Adrenal gland (tissue), 9 donors: ENCODE measurements at regions not wholly inside any gene's neighbourhood (a gene's known extent, or its start where the extent isn't known, plus 50 kb on each side); places are given as distances from the start of the nearest gene placed in this dataset.
"Not testable (repeated sequence)": the region's sequence is repeated elsewhere in the genome, so short reads cannot be mapped to it uniquely, and the experiment has no call there.

Source experiments
- DNase-seq, 7 donors: peaks; one replicate each; pipeline ENCODE4 v3.0.0-alpha.2; 2019 to 2020
- H3K27ac ChIP-seq, 5 donors: fragments of 200-600 bp; sonication (generic) in 4 of 5; 1 replicate in 3 of 5; 2 replicates in 2 of 5; pipeline versions ENCODE4 v1.5.1 to v1.8.0; 2016 to 2020; ENCODE audit warnings: mild to moderate bottlenecking in 1 of 5
- H3K27me3 ChIP-seq: fragments of 200-600 bp; 2 replicates; pipeline ENCODE4 v1.8.0; 2021
- H3K36me3 ChIP-seq, 2 donors: fragments of 200-600 bp; replicated peaks in 1 of 2; 1 replicate in 1 of 2; 2 replicates in 1 of 2; pipeline versions ENCODE4 v1.5.1 to v1.8.0; 2018 to 2022
- H3K4me1 ChIP-seq, 2 donors: fragments of 200-600 bp; replicated peaks in 1 of 2; 1 replicate in 1 of 2; 2 replicates in 1 of 2; pipeline versions ENCODE4 v1.5.1 to v1.8.0; 2018 to 2021
- H3K4me3 ChIP-seq, 4 donors: fragments of 200-600 bp; sonication (generic) in 3 of 4; one replicate each; pipeline ENCODE4 v1.5.1; 2016 to 2018
- H3K9me3 ChIP-seq, 3 donors: fragments of 200-600 bp; sonication (generic) in 1 of 3; replicated peaks in 1 of 3; 1 replicate in 2 of 3; 2 replicates in 1 of 3; pipeline versions ENCODE4 v1.5.1 to v1.8.0; 2016 to 2021
- CTCF ChIP-seq, 6 experiments: fragments of 450-650 bp in 4 of 6; fragments of 200-600 bp in 2 of 6; sonication (generic) in 1 of 6; IDR thresholded peaks; 1 replicate in 5 of 6; 2 replicates in 1 of 6; pipeline versions ENCODE4 v1.5.1 to v1.8.0; 2016 to 2021; ENCODE audit warnings: antibody characterized with exemption in 6 of 6, mild to moderate bottlenecking in 2 of 6, moderate library complexity in 1 of 6
- POLR2A ChIP-seq, 2 donors: fragments of 450-650 bp; IDR thresholded peaks; one replicate each; pipeline ENCODE4 v1.6.1; 2017; ENCODE audit warnings: antibody characterized with exemption in 2 of 2, mild to moderate bottlenecking in 2 of 2, moderate library complexity in 1 of 2
- WGBS, 4 donors: extraction: QIAGEN DNeasy Blood & Tissue Kit in 2 of 4; methylation state at CpG; one replicate each; pipeline versions ENCODE4 v1.1.5 to v1.1.7; 2013 to 2017; 5-methylcytosine and 5-hydroxymethylcytosine counted together
- intact Hi-C, 2 donors: fragments of 100-400 bp; cut with DNase I; formaldehyde crosslinking; loops; one replicate each; pipeline versions ENCODE4 v1.14.1 to v1.15.0; 2022 to 2023
- donor health status: healthy with polysubstance abuse.
- donor health status: Bipolar disorder and iron deficiency.
- donor health status: DM: yes; HTN: yes; CAD: no.
- donor health status: DM: no; HTN: no; CAD: no.
- donor health status: DM: no; HTN: no; CAD: no.

- Histone ChIP-seq H3K4me3 (no peak overlapping the region), H3K9me3 (peaks cover 0 to 6% (median 0%) of the 10 kb centered on the region in 3 donors), H3K4me1 (peaks cover 0 to 6% of the 10 kb centered on the region in 2 donors), H3K27me3 (no peaks in the 10 kb centered on the region), H3K36me3 (no peaks in the 10 kb centered on the region), H3K27ac (no peak overlapping the region)
- no peak for DNase-seq
- 94 to 100% (median 97%) methylated on average over 1 of the region's 1 CpG for WGBS, 4 donors
- no peak for TF ChIP-seq POLR2A (IDR thresholded peaks at IDR 0.05)
- intact Hi-C loops: no loop called here
Observed at GRCh38 chr13:90502153-90502552, 845.3 kb upstream of the MIR17HG start.

- Histone ChIP-seq H3K4me1 (peaks cover 0 to 6% of the 10 kb centered on the region in 2 donors), H3K27ac (no peak overlapping the region), H3K4me3 (no peak overlapping the region), H3K9me3 (peaks cover 0 to 6% (median 0%) of the 10 kb centered on the region in 3 donors), H3K27me3 (no peaks in the 10 kb centered on the region), H3K36me3 (no peaks in the 10 kb centered on the region)
- TF ChIP-seq POLR2A (IDR thresholded peaks at IDR 0.05) (no peak), CTCF (IDR thresholded peaks at IDR 0.05) (no peak)
- WGBS, 4 donors: 35 to 39% (median 36%) methylated on average over 2 of the region's 2 CpGs
- intact Hi-C loops: no loop called here
- DNase-seq: no peak
Observed at GRCh38 chr13:90502762-90503161, 844.7 kb upstream of the MIR17HG start.

DNA sequence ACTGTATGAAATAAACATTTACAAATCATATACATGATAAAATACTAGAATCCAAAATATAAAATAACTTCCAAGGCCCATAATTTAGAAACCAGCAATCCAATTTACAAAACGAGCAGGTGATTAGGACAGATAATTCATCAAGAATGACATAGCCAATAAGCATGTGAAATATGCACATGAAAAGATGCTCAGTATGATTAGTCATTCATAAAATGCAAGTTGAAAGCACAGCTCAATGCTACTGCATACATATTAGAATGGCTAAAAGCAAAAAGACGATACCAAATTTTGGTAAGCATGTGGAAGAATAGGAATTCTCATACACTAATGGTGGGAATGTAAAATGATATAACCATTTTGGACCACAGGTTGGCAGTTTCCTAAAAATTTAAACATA lies 837.2 kb upstream of the MIR17HG start:
- H3K27me3 ChIP-seq: no peaks in the 10 kb centered on the region
- H3K4me1 ChIP-seq: no peaks in the 10 kb centered on the region
- 66 to 84% (median 81%) methylated on average over 2 of the region's 2 CpGs for WGBS, 4 donors
- no peaks in the 10 kb centered on the region for H3K36me3 ChIP-seq
- H3K9me3 ChIP-seq: peaks cover 0 to 3% (median 0%) of the 10 kb centered on the region in 3 donors
- DNase-seq: no peak
- H3K27ac ChIP-seq: no peak overlapping the region
- no peak overlapping the region for H3K4me3 ChIP-seq
- intact Hi-C loops: no loop called here
- TF ChIP-seq CTCF (IDR thresholded peaks at IDR 0.05) (no peak), POLR2A (IDR thresholded peaks at IDR 0.05) (no peak)

- Histone ChIP-seq H3K27me3 (no peaks in the 10 kb centered on the region), H3K9me3 (no peaks in the 10 kb centered on the region), H3K4me3 (no peak overlapping the region), H3K27ac (no peak overlapping the region), H3K36me3 (no peaks in the 10 kb centered on the region), H3K4me1 (no peaks in the 10 kb centered on the region)
- WGBS, 4 donors: 52 to 71% (median 62%) methylated on average over 2 of the region's 2 CpGs
- intact Hi-C loops: no loop called here
- no peak for DNase-seq
- TF ChIP-seq POLR2A (IDR thresholded peaks at IDR 0.05): no peak
- TF ChIP-seq CTCF (IDR thresholded peaks at IDR 0.05): no peak
Observed at GRCh38 chr13:90511903-90512302, 835.6 kb upstream of the MIR17HG start.

GRCh38 chr13:90514712-90515111 lies 832.8 kb upstream of the MIR17HG start:
- H3K36me3 ChIP-seq, DNase-seq, intact Hi-C loops, H3K4me3 ChIP-seq, H3K9me3 ChIP-seq, H3K27me3 ChIP-seq, H3K4me1 ChIP-seq, H3K27ac ChIP-seq: not testable (repeated sequence)
- WGBS, 4 donors: 89 to 94% (median 93%) methylated on average over 12 of the region's 12 CpGs
